ENCODE measurements at regions not wholly inside any gene's neighbourhood (a gene's known extent, or its start where the extent isn't known, plus 50 kb on each side); places are given as distances from the start of the nearest gene placed in this dataset.

DNA sequence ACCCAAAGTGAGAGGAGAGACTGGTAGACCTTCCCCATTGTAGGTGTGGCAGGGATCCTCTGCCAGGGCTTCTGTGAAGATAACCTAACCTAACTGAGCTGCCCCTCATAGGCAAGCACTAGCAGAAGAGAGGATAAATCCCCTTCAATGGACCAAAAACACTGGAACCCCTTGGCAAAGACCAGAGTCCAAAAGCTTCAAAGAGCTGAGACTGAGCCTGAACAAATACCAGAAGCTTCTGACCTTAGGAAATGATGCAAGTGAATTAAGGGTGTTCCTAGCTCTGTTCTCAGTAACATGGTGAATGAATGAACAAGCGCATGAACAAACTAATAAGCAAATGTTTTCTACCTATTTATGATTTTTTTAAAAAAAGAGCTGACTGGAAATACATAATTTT is 123.2 kb downstream of the RRAGC start (continued):
- TF ChIP-seq ZNF462 (CRISPR knock-in tag; IDR thresholded peaks at IDR 0.05) (no peak), POLR2AphosphoS5 (IDR thresholded peaks at IDR 0.05; ENCODE audit: low read depth) (no peak), CREB1 (CRISPR knock-in tag; IDR thresholded peaks at IDR 0.05; ENCODE audit: low read depth) (no peak), EZH2phosphoT487 (IDR thresholded peaks at IDR 0.05; ENCODE audit: unreplicated experiment) (no peak), JUNB (IDR thresholded peaks at IDR 0.05; ENCODE audit: unreplicated experiment) (no peak), EZH2 (IDR thresholded peaks at IDR 0.05; ENCODE audit: low read depth, unreplicated experiment) (no peak)
- TF ChIP-seq, protein P1, sequence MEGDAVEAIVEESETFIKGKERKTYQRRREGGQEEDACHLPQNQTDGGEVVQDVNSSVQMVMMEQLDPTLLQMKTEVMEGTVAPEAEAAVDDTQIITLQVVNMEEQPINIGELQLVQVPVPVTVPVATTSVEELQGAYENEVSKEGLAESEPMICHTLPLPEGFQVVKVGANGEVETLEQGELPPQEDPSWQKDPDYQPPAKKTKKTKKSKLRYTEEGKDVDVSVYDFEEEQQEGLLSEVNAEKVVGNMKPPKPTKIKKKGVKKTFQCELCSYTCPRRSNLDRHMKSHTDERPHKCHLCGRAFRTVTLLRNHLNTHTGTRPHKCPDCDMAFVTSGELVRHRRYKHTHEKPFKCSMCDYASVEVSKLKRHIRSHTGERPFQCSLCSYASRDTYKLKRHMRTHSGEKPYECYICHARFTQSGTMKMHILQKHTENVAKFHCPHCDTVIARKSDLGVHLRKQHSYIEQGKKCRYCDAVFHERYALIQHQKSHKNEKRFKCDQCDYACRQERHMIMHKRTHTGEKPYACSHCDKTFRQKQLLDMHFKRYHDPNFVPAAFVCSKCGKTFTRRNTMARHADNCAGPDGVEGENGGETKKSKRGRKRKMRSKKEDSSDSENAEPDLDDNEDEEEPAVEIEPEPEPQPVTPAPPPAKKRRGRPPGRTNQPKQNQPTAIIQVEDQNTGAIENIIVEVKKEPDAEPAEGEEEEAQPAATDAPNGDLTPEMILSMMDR (conservative IDR thresholded peaks at IDR 0.05; ENCODE audit: low read depth in 2 of 2) = no peak

DNA sequence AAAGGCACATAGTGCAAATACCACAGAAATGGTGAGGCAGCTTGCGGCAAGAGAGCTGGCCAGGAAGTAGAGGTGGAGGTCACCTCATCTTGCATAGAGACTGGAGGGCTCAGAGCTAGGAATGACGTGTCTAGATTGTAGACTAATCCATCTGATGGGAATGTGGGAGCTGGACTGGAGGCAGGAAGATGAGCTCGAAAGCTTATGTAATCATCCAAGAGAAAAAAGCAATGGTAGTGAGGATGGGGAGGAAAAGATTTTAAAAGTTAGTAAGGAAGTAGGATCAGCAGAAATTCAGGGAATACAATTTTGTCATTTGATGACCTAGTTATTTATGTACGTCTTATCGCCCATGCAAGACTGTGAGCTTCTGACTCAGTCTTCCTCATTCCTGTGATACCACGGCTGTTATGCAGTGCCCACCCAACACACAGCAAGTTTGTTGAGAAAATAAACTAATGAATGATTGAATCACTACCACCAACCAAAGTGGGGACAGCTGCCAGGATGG is 123.9 kb downstream of the RRAGC start:
- ATAC-seq = no peak
- H3K27me3 ChIP-seq (ENCODE audit: insufficient read depth) = no peaks in the 10 kb centered on the region
- no peak for DNase-seq (ENCODE audit: low spot score)
- Mint-ChIP-seq H3K27ac (no peak overlapping the region), H3K36me3 (ENCODE audit: low read depth) (no peaks in the 10 kb centered on the region), H3K4me1 (peaks cover 16% of the 10 kb centered on the region), H3K9me3 (no peaks in the 10 kb centered on the region), H3K27me3 (ENCODE audit: insufficient read depth, low read depth, poor library complexity) (peaks cover 9% of the 10 kb centered on the region), H3K4me3 (no peak overlapping the region)
- H3K79me2 ChIP-seq (replicated peaks; ENCODE audit: insufficient read depth) = no peaks in the 10 kb centered on the region
- H3K27ac ChIP-seq (ENCODE audit: low read depth) = no peak overlapping the region
- H4K20me1 ChIP-seq (replicated peaks; ENCODE audit: insufficient read depth) = no peaks in the 10 kb centered on the region
- no peak overlapping the region for H3K4me2 ChIP-seq
- no peak overlapping the region for H3K4me3 ChIP-seq
- H3K36me3 ChIP-seq (ENCODE audit: insufficient read depth) = no peaks in the 10 kb centered on the region
- H2AFZ ChIP-seq = no peak overlapping the region
- no peaks in the 10 kb centered on the region for H3F3A ChIP-seq (replicated peaks; ENCODE audit: low read depth)
- H3K4me1 ChIP-seq (ENCODE audit: insufficient read depth) = peaks cover 16% of the 10 kb centered on the region
- 0 out of 2 replicates have a peak, but pooled peaks cover 3% of the 10 kb centered on the region for H3K9me2 ChIP-seq (ENCODE audit: insufficient read depth)
- TF ChIP-seq ZNF331 (CRISPR knock-in tag; IDR thresholded peaks at IDR 0.05; ENCODE audit: low read depth) (no peak), ZNF462 (CRISPR knock-in tag; IDR thresholded peaks at IDR 0.05) (no peak), ZNF114 (CRISPR knock-in tag; IDR thresholded peaks at IDR 0.05) (no peak)

All from GM23338 (cell line).